ENCODE measurements at regions not wholly inside any gene's neighbourhood (a gene's known extent, or its start where the extent isn't known, plus 50 kb on each side); places are given as distances from the start of the nearest gene placed in this dataset.

DNA sequence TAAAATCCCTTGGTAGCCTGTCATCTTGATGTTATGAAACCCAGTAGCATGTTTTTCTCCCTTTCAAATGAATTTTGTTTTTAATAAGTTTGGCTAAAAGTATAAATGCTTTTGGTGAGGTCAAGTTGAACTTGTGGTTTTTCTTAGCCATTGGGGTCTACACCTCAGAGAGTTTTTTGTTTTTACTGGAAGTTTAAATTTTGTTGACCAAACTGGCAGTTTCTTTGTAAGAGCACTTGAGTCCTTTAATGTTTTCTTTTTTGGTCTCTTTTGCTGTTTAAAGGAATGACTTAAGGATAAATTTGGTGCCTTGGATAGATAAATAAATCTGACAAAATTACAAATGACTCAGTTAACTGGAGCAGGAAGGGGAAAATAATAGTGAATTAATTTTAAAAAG, 577.3 kb downstream of the SATB2 start:
- TF ChIP-seq CTCF (IDR thresholded peaks at IDR 0.05; ENCODE audit: insufficient read depth, low read depth, low read length), result no peak
- Histone ChIP-seq H3K36me3 (ENCODE audit: control insufficient read depth, insufficient read depth, low read length) (no peaks in the 10 kb centered on the region), H3K27me3 (ENCODE audit: control insufficient read depth, insufficient read depth, low read length) (no peaks in the 10 kb centered on the region), H3K4me3 (ENCODE audit: low read depth, low read length) (no peak overlapping the region)
- DNase-seq (ENCODE audit: low read depth), result no peak
- ChIA-PET CTCF (no interaction called here), POLR2A (no interaction called here)

DNA sequence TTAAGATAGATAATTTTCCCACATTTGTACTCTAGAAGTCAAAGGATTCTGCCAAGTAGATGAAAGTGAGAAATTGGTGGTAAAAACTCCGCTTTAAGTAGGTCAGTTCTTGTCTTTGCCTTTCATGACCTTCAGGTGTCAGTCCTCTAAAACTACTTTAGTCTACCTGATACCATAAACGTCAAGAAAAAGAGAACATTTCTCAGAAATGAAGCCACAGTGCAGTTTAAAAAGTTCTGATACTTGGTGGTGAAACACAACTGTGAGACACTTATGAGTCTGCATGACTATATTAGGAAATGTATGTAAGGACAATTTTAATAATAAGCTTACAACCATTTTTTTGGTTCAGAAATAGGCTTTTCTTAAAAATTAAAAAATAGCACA, 583.3 kb downstream of the SATB2 start:
- DNase-seq (ENCODE audit: low read depth), result no peak
- CTCF ChIA-PET, result no interaction called here
- Histone ChIP-seq H3K27me3 (ENCODE audit: control insufficient read depth, insufficient read depth, low read length) (no peaks in the 10 kb centered on the region), H3K36me3 (ENCODE audit: control insufficient read depth, insufficient read depth, low read length) (no peaks in the 10 kb centered on the region), H3K4me3 (ENCODE audit: low read depth, low read length) (no peak overlapping the region)
- no peak for TF ChIP-seq CTCF (IDR thresholded peaks at IDR 0.05; ENCODE audit: insufficient read depth, low read depth, low read length)
- POLR2A ChIA-PET, result no interaction called here

DNA sequence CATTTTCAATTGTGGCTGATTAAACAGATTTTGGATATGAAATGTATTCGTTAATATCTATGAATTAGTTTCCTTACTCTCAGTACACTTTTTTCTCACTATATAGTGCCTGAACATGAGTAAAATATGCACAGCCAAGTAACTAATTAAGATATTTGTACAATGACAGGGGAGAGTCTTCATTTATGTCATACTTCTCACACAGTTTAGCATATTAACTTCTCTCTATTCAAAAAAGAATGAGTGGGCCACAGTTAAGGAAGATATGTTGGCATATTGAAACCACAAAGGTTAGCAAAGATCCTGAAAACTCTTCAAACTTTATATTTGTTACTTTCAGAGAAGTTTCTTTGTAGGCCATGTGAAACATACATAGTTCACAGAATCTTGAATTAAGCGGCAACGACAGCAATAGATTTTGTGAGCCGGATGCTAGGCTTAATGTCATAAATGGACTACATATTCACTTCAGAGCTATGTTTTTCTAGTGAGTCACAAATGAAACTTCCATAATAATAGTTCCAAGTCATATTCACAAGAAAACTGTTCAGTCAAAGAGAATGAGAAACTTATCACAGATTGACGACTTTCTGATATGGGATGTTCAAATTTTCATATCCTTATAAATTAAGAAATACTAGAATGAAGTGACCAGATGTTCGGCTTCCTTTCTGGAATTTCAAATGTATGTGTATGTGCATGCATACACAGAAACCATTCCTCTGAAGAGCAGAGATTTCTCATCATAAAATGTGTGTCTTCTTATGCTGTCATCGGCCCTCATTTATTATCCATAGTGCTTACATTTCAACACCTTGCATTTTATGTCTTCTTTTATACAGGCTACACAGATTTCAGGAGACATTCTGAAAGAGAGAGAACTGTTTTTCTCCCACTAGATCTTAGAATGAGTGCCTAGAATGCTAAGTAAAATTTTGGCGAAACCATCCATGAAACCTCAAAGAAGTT, 584.0 kb downstream of the SATB2 start:
- DNase-seq (ENCODE audit: low read depth), result peak; percentile 12
- Histone ChIP-seq H3K27me3 (ENCODE audit: control insufficient read depth, insufficient read depth, low read length) (no peaks in the 10 kb centered on the region), H3K36me3 (ENCODE audit: control insufficient read depth, insufficient read depth, low read length) (no peaks in the 10 kb centered on the region), H3K4me3 (ENCODE audit: low read depth, low read length) (no peak overlapping the region)
- TF ChIP-seq CTCF (IDR thresholded peaks at IDR 0.05; ENCODE audit: insufficient read depth, low read depth, low read length), result no peak
- ChIA-PET POLR2A (no interaction called here), CTCF (no interaction called here)

GRCh38 chr2:198863655-198864054, 594.1 kb downstream of the SATB2 start:
- DNase-seq (ENCODE audit: low read depth), result no peak
- CTCF ChIA-PET, result no interaction called here
- H3K4me3 ChIP-seq (ENCODE audit: low read depth, low read length), result no peak overlapping the region
- POLR2A ChIA-PET, result no interaction called here
- no peaks in the 10 kb centered on the region for H3K36me3 ChIP-seq (ENCODE audit: control insufficient read depth, insufficient read depth, low read length)
- no peaks in the 10 kb centered on the region for H3K27me3 ChIP-seq (ENCODE audit: control insufficient read depth, insufficient read depth, low read length)
- TF ChIP-seq CTCF (IDR thresholded peaks at IDR 0.05; ENCODE audit: insufficient read depth, low read depth, low read length), result no peak

DNA sequence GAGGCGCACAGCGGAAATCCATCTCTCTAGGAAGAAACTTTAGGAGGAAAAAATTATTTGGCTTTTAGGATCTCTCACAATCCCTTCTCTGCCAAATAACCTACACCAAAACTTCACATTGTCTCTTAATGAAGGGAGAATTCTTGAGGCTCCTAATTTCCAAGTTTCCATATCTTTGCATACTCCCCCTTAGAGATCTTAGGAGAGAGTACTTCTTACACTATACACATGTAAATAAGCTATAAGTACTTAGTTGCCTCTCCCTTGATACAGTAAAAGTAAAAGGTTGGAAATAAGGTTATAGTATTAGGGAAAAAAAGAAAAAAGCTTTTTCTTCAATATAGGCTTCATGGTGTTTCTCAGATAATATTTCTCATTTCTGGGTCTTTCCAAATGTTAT, 596.7 kb downstream of the SATB2 start:
- no peak for DNase-seq (ENCODE audit: low read depth)
- TF ChIP-seq CTCF (IDR thresholded peaks at IDR 0.05; ENCODE audit: insufficient read depth, low read depth, low read length), result no peak
- no peak overlapping the region for H3K4me3 ChIP-seq (ENCODE audit: low read depth, low read length)
- ChIA-PET CTCF (no interaction called here), POLR2A (no interaction called here)
- H3K27me3 ChIP-seq (ENCODE audit: control insufficient read depth, insufficient read depth, low read length), result no peaks in the 10 kb centered on the region
- no peaks in the 10 kb centered on the region for H3K36me3 ChIP-seq (ENCODE audit: control insufficient read depth, insufficient read depth, low read length)
